Esophagus squamous epithelium (tissue), 5 donors: ENCODE measurements at regions not wholly inside any gene's neighbourhood (a gene's known extent, or its start where the extent isn't known, plus 50 kb on each side); places are given as distances from the start of the nearest gene placed in this dataset.

ENCODE experiments used
- DNase-seq: peaks from one replicate; lab custom pipeline; 2025; lab: John Stamatoyannopoulos, UW
- H3K27ac ChIP-seq, 4 donors: fragments of 200-600 bp; sonication (generic); one replicate each; pipeline ENCODE4 v1.5.1; 2016 to 2019; ENCODE audit warnings: mild to moderate bottlenecking in 1 of 4
- H3K27me3 ChIP-seq, 4 donors: fragments of 200-600 bp; sonication (generic); 1 replicate in 3 of 4; 2 replicates in 1 of 4; pipeline versions ENCODE4 v1.5.1 to v1.6.0; 2017 to 2021; ENCODE audit warnings: antibody characterized with exemption in 1 of 4
- H3K36me3 ChIP-seq, 3 donors: fragments of 200-600 bp; sonication (generic); one replicate each; pipeline ENCODE4 v1.5.1; 2016 to 2019
- H3K4me1 ChIP-seq, 3 donors: fragments of 200-600 bp; sonication (generic); one replicate each; pipeline ENCODE4 v1.5.1; 2017 to 2019
- H3K4me3 ChIP-seq, 4 donors: fragments of 200-600 bp; sonication (generic); 1 replicate in 3 of 4; 2 replicates in 1 of 4; pipeline ENCODE4 v1.5.1; 2016 to 2019; ENCODE audit warnings: mild to moderate bottlenecking in 2 of 4, moderate library complexity in 1 of 4
- H3K9me3 ChIP-seq, 3 donors: fragments of 200-600 bp; sonication (generic); one replicate each; pipeline ENCODE4 v1.5.1; 2016 to 2019
- CTCF ChIP-seq, 6 experiments: fragments of 450-650 bp in 4 of 6; fragments of 200-600 bp in 2 of 6; sonication (generic) in 2 of 6; IDR thresholded peaks; one replicate each; pipeline ENCODE4 v1.5.1; 2016 to 2019; ENCODE audit warnings: antibody characterized with exemption in 6 of 6, mild to moderate bottlenecking in 4 of 6, moderate library complexity in 4 of 6
- POLR2A ChIP-seq, 4 donors: fragments of 450-650 bp; IDR thresholded peaks; one replicate each; pipeline ENCODE4 v1.6.1; 2017; ENCODE audit warnings: antibody characterized with exemption in 4 of 4, mild to moderate bottlenecking in 4 of 4, moderate library complexity in 3 of 4
- WGBS, 2 donors: methylation state at CpG; one replicate each; pipeline ENCODE4 v1.1.5; 2018; 5-methylcytosine and 5-hydroxymethylcytosine counted together
- intact Hi-C: fragments of 100-400 bp; cut with DNase I; formaldehyde crosslinking; loops from one replicate; pipeline ENCODE4 v1.15.0; 2022
- donor health status: DM: yes; HTN: yes; CAD: no.

- intact Hi-C loops = no loop called here
Measured at GRCh38 chr11:10641912-10642697, 51.5 kb downstream of the IRAG1 start.

GRCh38 chr11:10641177-10641911 lies 52.2 kb downstream of the IRAG1 start:
- Histone ChIP-seq H3K27me3 (no peaks in the 10 kb centered on the region), H3K4me3 (no peak overlapping the region), H3K9me3 (no peaks in the 10 kb centered on the region), H3K4me1 (peaks cover 5 to 59% (median 30%) of the 10 kb centered on the region in 3 donors), H3K36me3 (no peaks in the 10 kb centered on the region), H3K27ac (peak overlapping the region in 3 of 4 donors; percentile 57 to 76 (median 68))
- WGBS, 2 donors = 77 to 83% methylated on average over 7 to 8 of the region's 9 CpGs
- DNase-seq = no peak
- intact Hi-C loops = no loop called here
- no peak for TF ChIP-seq POLR2A (IDR thresholded peaks at IDR 0.05)
- no peak for TF ChIP-seq CTCF (IDR thresholded peaks at IDR 0.05)

More at GRCh38 chr11:10641912-10642697, 51.5 kb downstream of the IRAG1 start:
- H3K4me3 ChIP-seq = no peak overlapping the region
- no peak for TF ChIP-seq CTCF (IDR thresholded peaks at IDR 0.05)
- TF ChIP-seq POLR2A (IDR thresholded peaks at IDR 0.05) = no peak
- H3K27me3 ChIP-seq = no peaks in the 10 kb centered on the region
- no peaks in the 10 kb centered on the region for H3K9me3 ChIP-seq
- no peak for DNase-seq
- H3K4me1 ChIP-seq = peaks cover 5 to 67% (median 34%) of the 10 kb centered on the region in 3 donors
- 78 to 84% methylated on average over 4 of the region's 4 CpGs for WGBS, 2 donors
- peak overlapping the region in 3 of 4 donors; percentile 57 to 76 (median 68) for H3K27ac ChIP-seq
- no peaks in the 10 kb centered on the region for H3K36me3 ChIP-seq

- Histone ChIP-seq H3K27ac (peak overlapping the region in 3 of 4 donors; percentile 57 to 76 (median 68)), H3K4me3 (no peak overlapping the region), H3K9me3 (no peaks in the 10 kb centered on the region), H3K36me3 (no peaks in the 10 kb centered on the region), H3K27me3 (no peaks in the 10 kb centered on the region), H3K4me1 (peaks cover 5 to 55% (median 29%) of the 10 kb centered on the region in 3 donors)
- 34 to 65% methylated on average over 3 of the region's 3 CpGs for WGBS, 2 donors
- TF ChIP-seq POLR2A (IDR thresholded peaks at IDR 0.05) (no peak), CTCF (IDR thresholded peaks at IDR 0.05) (no peak)
- intact Hi-C loops = no loop called here
- no peak for DNase-seq
Measured at GRCh38 chr11:10640308-10640707, 53.2 kb downstream of the IRAG1 start.

GRCh38 chr11:10639350-10639749 lies 54.2 kb downstream of the IRAG1 start:
- Histone ChIP-seq H3K4me3 (no peak overlapping the region), H3K27me3 (no peaks in the 10 kb centered on the region), H3K9me3 (no peaks in the 10 kb centered on the region), H3K4me1 (peaks cover 5 to 50% (median 29%) of the 10 kb centered on the region in 3 donors), H3K36me3 (no peaks in the 10 kb centered on the region), H3K27ac (peak overlapping the region in 3 of 4 donors; percentile 57 to 76 (median 68))
- 78 to 79% methylated on average over 7 of the region's 7 CpGs for WGBS, 2 donors
- no peak for DNase-seq
- TF ChIP-seq CTCF (IDR thresholded peaks at IDR 0.05) = no peak
- TF ChIP-seq POLR2A (IDR thresholded peaks at IDR 0.05) = no peak
- intact Hi-C loops = no loop called here
